NCI-H524 treated with DMSO at 0.1 percent for 48 hours (cell line): ENCODE measurements at regions not wholly inside any gene's neighbourhood (a gene's known extent, or its start where the extent isn't known, plus 50 kb on each side); places are given as distances from the start of the nearest gene placed in this dataset.

ENCODE experiments used
- DNase-seq: peaks from one replicate; lab custom pipeline; 2025; lab: John Stamatoyannopoulos, UW

GRCh38 chr11:129590753-129591475 lies 215.3 kb downstream of the BARX2 start:
- no peak for DNase-seq

GRCh38 chr11:129591527-129591926 lies 215.9 kb downstream of the BARX2 start:
- no peak for DNase-seq

DNA sequence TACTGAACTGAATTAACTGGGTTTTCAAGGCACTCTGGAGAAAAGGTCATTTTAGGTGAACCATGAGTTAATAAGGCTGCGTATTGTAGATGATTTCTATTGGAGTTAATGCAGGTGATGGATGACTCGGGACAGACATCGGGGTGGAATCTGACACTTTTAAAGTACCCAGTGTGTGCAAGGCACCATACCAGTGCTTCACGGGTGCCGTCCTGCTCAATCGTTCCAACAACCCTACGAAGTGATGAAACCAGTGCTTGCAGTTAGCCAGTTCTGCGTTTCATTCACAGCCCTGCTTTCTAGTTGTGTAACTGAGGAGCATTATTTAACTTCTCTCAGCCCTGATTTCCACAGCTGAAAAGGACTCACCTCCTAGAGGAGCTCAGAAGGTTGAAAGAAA lies 216.5 kb downstream of the BARX2 start:
- DNase-seq = no peak

GRCh38 chr11:129593098-129593497 lies 217.4 kb downstream of the BARX2 start:
- DNase-seq = no peak

GRCh38 chr11:129595038-129595962 lies 219.7 kb downstream of the BARX2 start:
- no peak for DNase-seq

- no peak for DNase-seq
Observed at GRCh38 chr11:129596351-129596750, 219.3 kb upstream of the TMEM45B start.

DNA sequence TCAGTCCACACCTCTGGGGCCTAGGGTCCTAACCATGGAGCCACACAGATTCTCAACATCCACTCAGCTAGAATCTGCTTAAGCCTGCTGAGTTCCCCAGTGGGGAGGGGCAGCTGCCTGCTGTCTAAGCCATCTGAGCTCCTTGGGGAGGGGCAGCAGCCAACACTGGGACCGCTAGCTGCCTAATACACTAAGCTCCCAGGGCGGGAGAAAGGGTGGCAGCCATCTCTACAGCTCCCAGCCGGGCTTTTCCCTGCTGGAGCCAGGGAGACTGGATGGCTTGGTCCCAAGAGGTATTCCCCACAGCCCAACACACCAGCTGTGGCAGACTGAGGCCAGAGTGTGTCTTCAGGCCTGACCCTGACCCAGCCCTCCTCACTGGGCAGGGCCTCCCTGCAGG lies 217.3 kb upstream of the TMEM45B start:
- DNase-seq = no peak

DNA sequence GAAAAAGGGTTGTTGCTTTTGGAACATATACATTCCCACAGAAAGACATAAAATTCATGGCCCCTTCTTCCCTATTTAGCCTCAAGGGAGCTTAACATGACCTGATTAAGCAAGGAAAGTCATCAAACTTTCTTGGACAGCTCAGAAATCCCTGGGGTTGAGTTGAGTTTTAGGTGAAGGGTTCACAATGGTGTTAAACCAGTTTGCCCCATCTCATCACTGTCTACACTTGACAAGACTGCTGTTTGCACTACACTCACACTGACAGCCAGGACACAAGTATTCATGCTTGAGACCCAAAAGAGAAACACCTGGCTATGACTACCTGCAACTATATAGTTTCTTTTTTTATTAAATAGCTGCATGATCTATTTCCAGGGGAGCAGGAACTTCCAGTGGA lies 209.8 kb upstream of the TMEM45B start:
- DNase-seq = no peak

DNA sequence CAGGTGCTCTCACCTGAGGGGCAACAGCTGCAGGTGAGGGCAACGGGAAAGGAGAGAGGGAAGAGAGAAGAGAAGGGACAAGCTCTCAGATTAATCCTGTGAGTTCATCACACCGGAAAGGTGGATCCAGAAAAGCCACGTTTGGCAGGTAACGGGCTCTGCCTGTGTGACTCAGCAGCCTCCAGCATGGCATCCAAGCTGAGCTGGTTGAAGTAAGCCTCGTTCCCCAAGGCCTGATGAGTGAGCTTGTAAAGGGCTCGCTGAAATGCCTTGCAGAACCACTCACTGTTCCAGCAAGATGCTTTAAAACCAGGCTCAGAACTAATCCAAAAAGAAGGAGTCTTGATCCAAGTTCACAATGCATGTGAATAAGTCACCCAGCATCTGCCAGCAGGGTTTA lies 206.9 kb upstream of the TMEM45B start:
- no peak for DNase-seq

DNA sequence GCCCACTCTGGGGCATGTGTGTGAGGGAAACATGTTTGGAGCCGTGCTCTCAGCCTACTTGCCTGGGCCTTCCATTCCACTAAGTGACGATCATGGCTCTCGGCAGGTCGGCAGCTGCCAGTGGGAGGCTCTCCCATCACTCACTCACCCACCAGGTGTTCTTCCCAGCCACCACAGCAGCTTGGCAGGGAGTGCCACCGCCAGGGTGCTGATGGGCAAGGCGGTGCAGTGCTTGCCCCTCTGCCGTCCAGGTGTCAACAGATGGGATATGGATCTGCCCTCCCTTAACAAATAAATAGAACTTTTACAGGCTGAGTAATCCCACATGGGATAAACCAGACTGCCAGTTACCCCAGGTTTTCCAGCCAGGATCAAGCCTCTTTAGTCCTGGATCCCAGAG lies 205.5 kb upstream of the TMEM45B start:
- DNase-seq = peak; percentile 14

DNA sequence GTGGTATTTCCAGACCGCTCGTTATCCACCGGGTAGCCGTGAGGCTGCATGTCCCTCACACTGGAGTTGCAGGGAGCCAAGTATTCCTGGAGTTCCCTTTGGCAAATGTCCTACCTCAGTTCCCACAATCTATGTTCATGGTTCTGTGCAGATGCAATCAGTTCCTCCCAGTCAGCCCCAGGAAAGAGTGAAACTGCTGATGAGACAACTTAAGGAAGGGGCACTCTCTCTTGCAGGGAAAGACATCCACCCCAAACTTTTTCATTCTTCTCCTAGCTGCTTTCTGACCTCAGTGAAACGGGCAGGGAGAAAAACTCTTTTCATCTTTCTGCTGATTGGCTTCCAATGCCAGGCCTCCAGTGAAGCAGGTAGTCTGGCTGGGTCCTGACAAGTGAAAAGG lies 205.1 kb upstream of the TMEM45B start:
- DNase-seq = no peak

- peak; percentile 12 for DNase-seq
Observed at GRCh38 chr11:129611661-129612446, 203.8 kb upstream of the TMEM45B start.

- DNase-seq = no peak
Observed at GRCh38 chr11:129612447-129612961, 203.1 kb upstream of the TMEM45B start.

- no peak for DNase-seq
Observed at GRCh38 chr11:129613071-129613470, 202.6 kb upstream of the TMEM45B start.

DNA sequence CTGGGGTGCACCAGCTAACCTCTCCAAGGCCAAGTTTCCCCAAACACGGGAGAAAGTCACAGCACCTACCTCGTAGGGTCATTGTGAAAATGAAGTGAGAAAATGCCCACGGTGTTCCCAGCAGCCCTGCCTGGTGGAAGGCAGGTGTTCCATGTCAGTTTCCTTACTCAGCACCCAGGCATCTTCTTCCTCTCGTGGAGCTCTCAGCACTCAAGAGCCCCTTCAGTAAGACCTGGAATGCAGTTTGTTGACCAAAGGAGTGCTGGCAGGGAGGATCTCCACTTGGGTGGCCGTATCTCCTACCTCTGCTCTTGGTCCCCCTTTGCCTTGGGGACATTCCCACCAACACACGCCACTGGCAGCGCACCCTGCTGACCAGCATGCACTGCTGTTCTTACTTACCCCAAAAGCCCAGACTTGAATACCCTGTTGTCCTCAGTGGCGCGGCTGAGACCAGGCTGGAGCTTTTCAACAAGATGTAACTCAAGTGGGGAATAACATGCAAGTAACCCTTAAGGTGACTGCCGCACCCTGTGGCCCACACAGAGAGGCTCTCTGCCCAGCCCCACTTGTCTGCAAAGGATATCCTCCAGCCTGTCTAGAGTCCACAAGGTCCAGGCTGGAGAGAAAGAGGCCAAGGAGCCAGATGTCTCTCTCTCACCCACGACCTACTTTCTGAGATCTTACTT lies 201.2 kb upstream of the TMEM45B start:
- DNase-seq = no peak

GRCh38 chr11:129618046-129618569 lies 197.5 kb upstream of the TMEM45B start:
- DNase-seq = no peak

DNA sequence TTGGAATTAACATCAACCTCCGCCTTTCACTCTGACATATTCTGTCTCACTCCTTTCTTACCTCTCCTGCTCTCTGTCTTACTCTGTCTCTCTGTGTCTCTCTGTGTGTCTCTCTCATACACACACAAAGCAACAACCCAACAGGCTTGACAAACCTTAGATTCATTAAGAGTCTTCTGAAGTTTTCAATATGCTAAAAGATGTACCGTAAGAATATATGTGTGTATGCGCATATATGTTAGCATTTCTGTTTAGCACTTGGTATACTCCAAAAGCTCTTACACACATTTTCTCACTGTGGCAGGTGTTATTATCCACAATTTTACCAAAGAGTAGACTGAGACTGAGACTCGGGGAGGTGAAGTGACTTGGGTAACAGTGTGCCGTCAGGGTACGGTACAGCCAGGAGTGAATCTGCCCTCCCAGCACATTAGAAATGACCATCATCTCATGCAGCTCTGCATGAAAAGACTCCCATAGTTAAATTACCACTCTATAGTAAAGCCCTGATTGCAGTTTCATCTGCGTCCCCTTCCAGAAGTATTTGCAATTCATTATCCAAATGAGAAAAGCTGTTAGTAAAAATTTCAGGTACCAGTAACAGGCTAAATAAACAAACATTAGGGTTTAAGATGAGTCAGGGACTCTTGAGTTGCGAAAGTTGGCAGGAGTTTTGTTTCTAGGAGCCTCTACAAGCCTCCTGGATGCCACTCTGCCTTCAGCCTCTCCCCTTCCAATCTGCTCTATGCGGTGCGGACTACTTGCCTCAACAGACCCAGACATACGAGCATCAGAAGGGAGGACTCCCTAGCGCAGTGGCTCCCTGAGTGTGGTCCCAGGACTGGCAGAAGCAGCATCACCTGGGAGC lies 195.2 kb upstream of the TMEM45B start:
- no peak for DNase-seq

DNA sequence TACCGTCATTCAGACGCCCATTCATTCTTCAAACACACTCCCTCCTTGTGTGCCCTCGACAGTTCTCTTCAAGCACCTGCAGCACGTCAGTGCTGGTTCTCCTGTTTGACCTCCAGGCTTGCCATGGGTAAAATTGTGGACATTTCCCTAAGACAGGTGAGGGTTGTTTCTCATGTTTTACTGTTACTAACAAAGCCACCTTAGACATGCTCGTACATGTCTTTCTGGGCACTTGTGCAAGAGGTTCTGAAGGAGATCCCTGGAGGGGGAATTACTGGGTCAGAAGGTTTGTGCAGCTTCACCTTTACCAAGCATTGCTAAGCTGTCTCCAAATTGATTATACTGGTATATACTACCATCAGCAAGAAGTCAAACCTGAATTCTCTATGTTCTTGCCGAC lies 189.7 kb upstream of the TMEM45B start:
- no peak for DNase-seq

GRCh38 chr11:129631201-129631600 lies 184.4 kb upstream of the TMEM45B start:
- no peak for DNase-seq

DNA sequence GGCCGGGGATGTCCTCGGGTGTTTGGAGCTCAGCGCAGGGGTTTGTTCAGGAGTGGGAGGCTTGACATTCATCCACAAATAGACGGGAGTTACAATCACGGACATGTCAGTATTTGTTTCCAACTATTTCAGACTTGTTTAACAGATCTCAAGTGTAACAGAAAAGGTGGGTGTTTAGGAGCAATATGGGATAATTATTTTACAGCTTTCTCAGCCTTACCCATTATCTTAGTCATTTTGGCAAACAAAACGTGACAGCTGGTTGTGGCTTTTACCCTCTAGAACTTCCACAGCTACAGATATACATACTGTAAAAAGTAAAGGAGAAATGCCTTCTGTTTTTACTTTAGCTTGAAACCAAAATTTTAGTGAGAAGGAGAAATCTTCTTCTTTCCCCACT lies 178.7 kb upstream of the TMEM45B start:
- DNase-seq = no peak
